Peyer's patch (tissue), 4 donors: ENCODE measurements at regions not wholly inside any gene's neighbourhood (a gene's known extent, or its start where the extent isn't known, plus 50 kb on each side); places are given as distances from the start of the nearest gene placed in this dataset.

Source experiments
- DNase-seq, 3 donors: peaks; one replicate each; pipeline ENCODE4 v3.0.0-alpha.2; 2017 to 2019
- H3K27ac ChIP-seq, 4 donors: fragments of 200-600 bp; sonication (generic); one replicate each; pipeline ENCODE4 v1.5.1; 2016 to 2019
- H3K27me3 ChIP-seq, 2 donors: fragments of 200-600 bp; sonication (generic); one replicate each; pipeline ENCODE4 v1.5.1; 2019
- H3K36me3 ChIP-seq, 3 donors: fragments of 200-600 bp; sonication (generic); one replicate each; pipeline ENCODE4 v1.5.1; 2016 to 2019
- H3K4me1 ChIP-seq, 4 donors: fragments of 200-600 bp; sonication (generic); one replicate each; pipeline ENCODE4 v1.5.1; 2016 to 2019
- H3K4me3 ChIP-seq, 4 donors: fragments of 200-600 bp; sonication (generic); 1 replicate in 3 of 4; 2 replicates in 1 of 4; pipeline ENCODE4 v1.5.1; 2016 to 2019; ENCODE audit warnings: mild to moderate bottlenecking in 1 of 4
- H3K9me3 ChIP-seq, 4 donors: fragments of 200-600 bp; sonication (generic); one replicate each; pipeline ENCODE4 v1.5.1; 2016 to 2019; ENCODE audit warnings: mild to moderate bottlenecking in 1 of 4
- POLR2A ChIP-seq, 2 donors: fragments of 450-650 bp; IDR thresholded peaks; one replicate each; pipeline ENCODE4 v1.5.1; 2017; ENCODE audit warnings: antibody characterized with exemption in 2 of 2, mild to moderate bottlenecking in 2 of 2, moderate library complexity in 2 of 2
- TF ChIP-seq, protein P1 (sequence below), 6 experiments: fragments of 450-650 bp in 4 of 6; fragments of 200-600 bp in 2 of 6; sonication (generic) in 1 of 6; IDR thresholded peaks; one replicate each; pipeline ENCODE4 v1.5.1; 2017 to 2019; ENCODE audit warnings: antibody characterized with exemption in 6 of 6, mild to moderate bottlenecking in 3 of 6, moderate library complexity in 1 of 6

DNA sequence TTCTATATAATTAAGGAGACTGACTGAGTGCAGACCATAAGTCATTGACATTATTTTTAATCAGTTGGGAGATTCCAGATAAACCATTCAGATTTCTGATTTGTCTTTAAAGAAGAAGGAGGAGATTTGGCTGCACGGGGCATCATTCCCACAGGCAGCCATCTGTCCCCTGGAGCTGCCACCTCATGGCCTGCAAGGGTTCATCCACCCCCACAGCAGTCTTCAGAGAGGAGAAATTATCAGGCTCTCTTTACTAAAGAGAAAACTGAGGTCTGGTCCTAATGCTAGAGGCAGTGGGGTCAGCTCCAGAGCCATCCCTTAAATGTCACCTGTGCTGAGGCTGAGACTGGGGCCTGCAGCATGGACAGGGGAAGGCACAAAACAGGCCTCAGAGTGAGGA is 501.3 kb upstream of the SULF2 start:
- Histone ChIP-seq H3K4me1 (peaks cover 0 to 23% (median 0%) of the 10 kb centered on the region in 4 donors), H3K9me3 (no peaks in the 10 kb centered on the region), H3K27me3 (no peaks in the 10 kb centered on the region), H3K36me3 (no peaks in the 10 kb centered on the region), H3K4me3 (no peak overlapping the region), H3K27ac (peak overlapping the region in 1 of 4 donors; percentile 36)
- DNase-seq = no peak
- TF ChIP-seq, protein P1, sequence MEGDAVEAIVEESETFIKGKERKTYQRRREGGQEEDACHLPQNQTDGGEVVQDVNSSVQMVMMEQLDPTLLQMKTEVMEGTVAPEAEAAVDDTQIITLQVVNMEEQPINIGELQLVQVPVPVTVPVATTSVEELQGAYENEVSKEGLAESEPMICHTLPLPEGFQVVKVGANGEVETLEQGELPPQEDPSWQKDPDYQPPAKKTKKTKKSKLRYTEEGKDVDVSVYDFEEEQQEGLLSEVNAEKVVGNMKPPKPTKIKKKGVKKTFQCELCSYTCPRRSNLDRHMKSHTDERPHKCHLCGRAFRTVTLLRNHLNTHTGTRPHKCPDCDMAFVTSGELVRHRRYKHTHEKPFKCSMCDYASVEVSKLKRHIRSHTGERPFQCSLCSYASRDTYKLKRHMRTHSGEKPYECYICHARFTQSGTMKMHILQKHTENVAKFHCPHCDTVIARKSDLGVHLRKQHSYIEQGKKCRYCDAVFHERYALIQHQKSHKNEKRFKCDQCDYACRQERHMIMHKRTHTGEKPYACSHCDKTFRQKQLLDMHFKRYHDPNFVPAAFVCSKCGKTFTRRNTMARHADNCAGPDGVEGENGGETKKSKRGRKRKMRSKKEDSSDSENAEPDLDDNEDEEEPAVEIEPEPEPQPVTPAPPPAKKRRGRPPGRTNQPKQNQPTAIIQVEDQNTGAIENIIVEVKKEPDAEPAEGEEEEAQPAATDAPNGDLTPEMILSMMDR (IDR thresholded peaks at IDR 0.05) = no peak
- no peak for TF ChIP-seq POLR2A (IDR thresholded peaks at IDR 0.05)

DNA sequence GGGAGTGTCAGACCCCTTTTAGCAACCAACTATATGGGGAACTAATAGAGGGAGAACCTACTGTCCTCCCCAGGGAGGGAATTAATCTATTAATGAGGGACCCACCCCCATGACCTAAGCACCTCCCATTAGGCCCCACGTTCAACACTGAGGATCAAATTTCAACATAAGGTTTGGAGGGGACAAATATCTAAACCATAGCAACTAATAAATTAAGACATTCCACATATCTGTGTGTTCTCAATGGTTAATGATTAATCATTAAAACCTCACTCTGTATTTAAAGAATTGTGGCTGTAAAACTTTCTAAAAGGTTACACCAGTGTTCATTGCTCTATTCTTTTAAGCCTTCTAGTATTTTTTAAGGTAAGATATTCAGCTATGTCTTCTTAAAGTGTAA is 500.4 kb upstream of the SULF2 start:
- H3K4me3 ChIP-seq = no peak overlapping the region
- DNase-seq = no peak
- no peaks in the 10 kb centered on the region for H3K36me3 ChIP-seq
- no peaks in the 10 kb centered on the region for H3K27me3 ChIP-seq
- H3K4me1 ChIP-seq = peaks cover 0 to 23% (median 0%) of the 10 kb centered on the region in 4 donors
- TF ChIP-seq, protein P1 (IDR thresholded peaks at IDR 0.05) = no peak
- TF ChIP-seq POLR2A (IDR thresholded peaks at IDR 0.05) = no peak
- no peaks in the 10 kb centered on the region for H3K9me3 ChIP-seq
- no peak overlapping the region for H3K27ac ChIP-seq

DNA sequence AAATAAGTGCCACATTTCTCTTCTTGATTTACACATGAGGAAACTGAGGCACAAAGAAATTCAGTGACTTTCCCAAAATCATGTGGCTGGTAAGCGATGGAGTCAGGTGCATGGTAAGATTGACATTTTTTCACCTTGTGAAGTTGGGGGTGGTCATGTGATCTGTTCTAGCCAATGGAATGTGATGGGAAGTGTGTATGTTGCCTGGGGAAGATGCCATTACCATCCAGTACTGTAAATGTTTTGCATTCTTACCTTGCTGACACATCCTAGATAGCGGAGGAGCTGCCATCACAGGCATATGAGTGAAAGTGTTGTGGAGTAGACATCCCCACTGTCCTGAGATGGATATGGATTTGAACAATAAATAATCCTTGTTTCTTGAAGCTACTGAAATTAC is 499.6 kb upstream of the SULF2 start:
- H3K27ac ChIP-seq = no peak overlapping the region

DNA sequence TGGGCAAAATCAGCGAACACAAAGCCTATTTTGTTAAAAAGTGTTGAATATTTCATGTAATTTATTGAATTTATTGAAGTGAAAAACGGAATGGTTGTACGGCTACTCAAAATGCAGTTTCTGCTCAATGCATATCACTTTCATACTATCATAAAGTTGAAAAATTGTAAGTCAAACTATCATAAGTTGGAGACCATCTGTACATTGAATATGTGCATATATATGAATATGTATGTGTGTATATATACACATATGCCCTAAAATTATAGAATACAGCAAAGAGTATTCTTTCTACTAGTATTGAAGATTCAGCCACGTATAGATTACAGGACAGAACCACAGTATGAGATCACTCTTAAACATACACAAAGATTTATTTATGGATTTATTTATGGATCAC is 499.0 kb upstream of the SULF2 start:
- H3K4me3 ChIP-seq = no peak overlapping the region
- peaks cover 0 to 23% (median 0%) of the 10 kb centered on the region in 4 donors for H3K4me1 ChIP-seq
- no peaks in the 10 kb centered on the region for H3K36me3 ChIP-seq
- no peaks in the 10 kb centered on the region for H3K27me3 ChIP-seq
- TF ChIP-seq POLR2A (IDR thresholded peaks at IDR 0.05) = no peak
- TF ChIP-seq, protein P1 (IDR thresholded peaks at IDR 0.05) = no peak
- H3K27ac ChIP-seq = no peak overlapping the region
- H3K9me3 ChIP-seq = no peaks in the 10 kb centered on the region
- DNase-seq = no peak

More for the DNA sequence above, 499.6 kb upstream of the SULF2 start:
- H3K4me3 ChIP-seq = no peak overlapping the region
- H3K4me1 ChIP-seq = peaks cover 0 to 23% (median 0%) of the 10 kb centered on the region in 4 donors
- TF ChIP-seq, protein P1 (IDR thresholded peaks at IDR 0.05) = no peak
- TF ChIP-seq POLR2A (IDR thresholded peaks at IDR 0.05) = no peak
- no peaks in the 10 kb centered on the region for H3K27me3 ChIP-seq
- DNase-seq = no peak
- H3K9me3 ChIP-seq = no peaks in the 10 kb centered on the region
- H3K36me3 ChIP-seq = no peaks in the 10 kb centered on the region

DNA sequence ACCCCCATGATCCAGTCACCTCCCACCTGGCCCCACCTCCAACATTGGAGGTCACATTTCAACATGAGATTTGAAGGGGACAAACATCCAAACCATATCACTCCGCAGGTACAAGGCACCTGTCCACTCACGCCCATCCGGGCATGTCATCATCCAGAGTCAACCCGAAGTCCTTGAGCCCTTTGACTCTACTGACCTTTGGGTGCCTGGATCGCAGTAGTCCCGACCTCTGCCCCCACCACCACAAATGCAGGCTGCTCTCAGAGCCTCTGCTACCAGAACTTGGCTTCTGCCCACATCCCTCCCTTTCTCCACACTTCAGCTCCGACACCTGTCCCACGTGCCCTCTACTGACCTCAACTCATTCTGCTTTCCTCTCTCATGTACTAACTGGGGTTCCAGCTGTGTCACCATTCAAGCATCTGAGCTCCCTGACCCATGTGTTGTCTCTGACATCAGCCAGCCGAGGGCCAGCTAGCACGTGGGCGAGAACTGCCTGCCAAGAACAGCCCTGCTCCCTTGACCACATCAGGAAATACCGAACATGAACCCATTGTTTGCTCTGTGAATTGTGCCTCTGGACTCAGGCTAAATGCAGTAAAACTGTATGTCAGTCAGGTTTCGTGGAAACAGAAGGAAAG is 498.3 kb upstream of the SULF2 start:
- DNase-seq = peak in 2 of 3 donors; percentile 59 to 61
- TF ChIP-seq POLR2A (IDR thresholded peaks at IDR 0.05) = no peak
- TF ChIP-seq, protein P1 (IDR thresholded peaks at IDR 0.05) = no peak
- Histone ChIP-seq H3K4me1 (peaks cover 0 to 23% (median 0%) of the 10 kb centered on the region in 4 donors), H3K4me3 (no peak overlapping the region), H3K36me3 (no peaks in the 10 kb centered on the region), H3K27ac (no peak overlapping the region), H3K27me3 (no peaks in the 10 kb centered on the region), H3K9me3 (no peaks in the 10 kb centered on the region)
